ENCODE measurements at regions not wholly inside any gene's neighbourhood (a gene's known extent, or its start where the extent isn't known, plus 50 kb on each side); places are given as distances from the start of the nearest gene placed in this dataset.

DNA sequence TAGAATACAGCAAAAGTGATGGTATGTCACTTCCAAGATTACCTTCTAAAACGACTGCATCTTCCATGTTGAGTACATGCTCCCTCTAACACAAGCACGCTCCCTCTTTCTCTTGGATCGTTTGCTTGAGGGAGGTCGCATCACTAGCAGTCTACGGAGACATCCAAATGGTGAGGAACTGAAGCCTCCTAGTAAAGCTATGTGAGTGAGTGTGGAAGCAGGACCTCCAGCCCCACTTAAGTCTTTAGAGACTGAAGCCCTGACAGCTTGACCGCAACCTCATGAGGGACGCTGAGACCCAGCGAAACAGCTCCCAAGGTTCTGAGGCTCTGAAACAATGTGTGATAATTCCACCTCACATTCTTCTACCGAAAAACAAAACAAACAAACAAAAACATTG lies 486.7 kb upstream of the GCFC2 start:
- no peak for TF ChIP-seq EZH2 (IDR thresholded peaks at IDR 0.05; ENCODE audit: borderline replicate concordance, low read depth, low read length, severe bottlenecking)
- TF ChIP-seq, protein P1, sequence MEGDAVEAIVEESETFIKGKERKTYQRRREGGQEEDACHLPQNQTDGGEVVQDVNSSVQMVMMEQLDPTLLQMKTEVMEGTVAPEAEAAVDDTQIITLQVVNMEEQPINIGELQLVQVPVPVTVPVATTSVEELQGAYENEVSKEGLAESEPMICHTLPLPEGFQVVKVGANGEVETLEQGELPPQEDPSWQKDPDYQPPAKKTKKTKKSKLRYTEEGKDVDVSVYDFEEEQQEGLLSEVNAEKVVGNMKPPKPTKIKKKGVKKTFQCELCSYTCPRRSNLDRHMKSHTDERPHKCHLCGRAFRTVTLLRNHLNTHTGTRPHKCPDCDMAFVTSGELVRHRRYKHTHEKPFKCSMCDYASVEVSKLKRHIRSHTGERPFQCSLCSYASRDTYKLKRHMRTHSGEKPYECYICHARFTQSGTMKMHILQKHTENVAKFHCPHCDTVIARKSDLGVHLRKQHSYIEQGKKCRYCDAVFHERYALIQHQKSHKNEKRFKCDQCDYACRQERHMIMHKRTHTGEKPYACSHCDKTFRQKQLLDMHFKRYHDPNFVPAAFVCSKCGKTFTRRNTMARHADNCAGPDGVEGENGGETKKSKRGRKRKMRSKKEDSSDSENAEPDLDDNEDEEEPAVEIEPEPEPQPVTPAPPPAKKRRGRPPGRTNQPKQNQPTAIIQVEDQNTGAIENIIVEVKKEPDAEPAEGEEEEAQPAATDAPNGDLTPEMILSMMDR (IDR thresholded peaks at IDR 0.05; ENCODE audit: borderline replicate concordance, extremely low read depth, low read length, poor library complexity, severe bottlenecking): no peak
